ENCODE measurements at regions not wholly inside any gene's neighbourhood (a gene's known extent, or its start where the extent isn't known, plus 50 kb on each side); places are given as distances from the start of the nearest gene placed in this dataset.

DNA sequence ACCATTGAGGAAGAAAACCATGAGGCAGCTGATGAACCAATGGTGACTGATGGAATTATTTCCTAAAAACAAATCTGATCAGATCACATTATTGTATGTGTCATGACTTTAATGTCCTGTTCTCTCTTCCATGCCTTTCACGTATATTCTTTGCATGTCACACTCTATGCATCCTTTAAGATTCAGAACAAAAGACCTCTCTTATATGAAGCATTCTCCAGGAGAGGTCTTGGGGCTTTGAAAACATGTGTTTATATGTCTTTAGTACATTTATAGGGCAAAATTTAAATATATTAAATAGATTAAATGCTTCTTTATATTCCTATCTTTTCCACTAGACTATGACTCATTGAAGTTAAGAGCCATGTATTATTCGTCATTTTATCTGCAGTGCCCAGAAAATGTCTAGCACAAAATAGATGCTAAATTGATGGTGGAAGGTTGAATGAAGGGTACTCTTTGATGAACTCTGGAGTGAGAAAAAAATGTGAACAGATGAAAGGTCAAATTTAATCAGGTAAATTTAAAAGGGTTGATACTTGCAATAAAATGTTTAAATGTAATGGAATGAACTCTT lies 196.3 kb downstream of the PSAT1 start:
- Histone ChIP-seq H3K4me1 (replicated peaks in 1 of 4; ENCODE audit: control insufficient read depth in 3 of 4, insufficient read depth in 4 of 4, low read length in 3 of 4) (no peaks in the 10 kb centered on the region), H3K79me2 (ENCODE audit: control insufficient read depth in 1 of 2, insufficient read depth in 2 of 2, low read length in 2 of 2) (no peaks in the 10 kb centered on the region), H2BK15ac (ENCODE audit: low read length) (no peak overlapping the region), H2BK12ac (ENCODE audit: low read depth, low read length) (no peak overlapping the region), H2BK20ac (ENCODE audit: low read length) (no peak overlapping the region), H3K4ac (replicated peaks; ENCODE audit: insufficient read length, low read depth, low read length) (no peak overlapping the region), H3K79me1 (ENCODE audit: low read depth, low read length) (no peaks in the 10 kb centered on the region), H4K8ac (ENCODE audit: extremely low read depth, insufficient read depth, low read length) (no peak overlapping the region), H4K5ac (ENCODE audit: insufficient read length, low read depth, low read length) (no peak overlapping the region), H4K91ac (replicated peaks; ENCODE audit: insufficient read length, low read length) (no peak overlapping the region), H3K56ac (replicated peaks; ENCODE audit: insufficient read length, low read depth, low read length) (no peak overlapping the region), H3K27me3 (replicated peaks in 1 of 4; ENCODE audit: control insufficient read depth in 3 of 4, extremely low read depth in 1 of 4, insufficient read depth in 3 of 4, low read length in 3 of 4) (no peaks in the 10 kb centered on the region), H2AFZ (ENCODE audit: low read length) (no peak overlapping the region), H3K4me2 (ENCODE audit: insufficient read depth in 1 of 2, low read depth in 2 of 2, low read length in 2 of 2) (no peak overlapping the region), H3K9ac (replicated peaks in 1 of 4; ENCODE audit: extremely low read depth in 1 of 4, low read depth in 3 of 4, low read length in 3 of 4) (no peak overlapping the region), H3K18ac (ENCODE audit: extremely low read depth, low read length) (no peak overlapping the region), H3K36me3 (ENCODE audit: control insufficient read depth in 2 of 4, insufficient read depth in 4 of 4, low read length in 3 of 4) (no peaks in the 10 kb centered on the region), H2AK5ac (ENCODE audit: low read depth, low read length) (no peak overlapping the region), H2BK5ac (ENCODE audit: low read depth, low read length) (no peak overlapping the region), H4K20me1 (replicated peaks in 1 of 2; ENCODE audit: control insufficient read depth in 1 of 2, insufficient read depth in 2 of 2, low read length in 2 of 2) (no peaks in the 10 kb centered on the region), H3K4me3 (ENCODE audit: extremely low read depth in 1 of 4, insufficient read depth in 2 of 4, low read depth in 3 of 4, low read length in 4 of 4) (no peak overlapping the region), H2BK120ac (replicated peaks; ENCODE audit: low read depth, low read length) (no peak overlapping the region), H3K23me2 (ENCODE audit: low read depth, low read length) (no peaks in the 10 kb centered on the region), H3K27ac (ENCODE audit: low read depth, low read length) (no peak overlapping the region), H3K14ac (ENCODE audit: insufficient read length) (no peak overlapping the region), H3K9me3 (ENCODE audit: insufficient read depth in 2 of 2, low read depth in 1 of 2, low read length in 1 of 2) (no peaks in the 10 kb centered on the region), H3K23ac (ENCODE audit: insufficient read length) (no peak overlapping the region)
- 84% methylated on average over 2 of the region's 2 CpGs; no CpG with 5 or more reads in 1 of the 2 experiments for WGBS, 2 experiments (ENCODE audit: extremely low coverage in 1 of 2, insufficient coverage in 1 of 2, insufficient read length in 1 of 2, insufficient replicate concordance in 2 of 2, low coverage in 1 of 2, low lambda C conversion rate in 2 of 2, missing lambda C conversion rate in 1 of 2)
- DNase-seq (ENCODE audit: low read depth in 1 of 2, low spot score in 2 of 2) (no peak), FAIRE-seq (no peak)
- POLR2A ChIA-PET (ENCODE audit: partially characterized antibody): no interaction called here
- CTCF ChIA-PET (ENCODE audit: partially characterized antibody): no interaction called here
- TF ChIP-seq CHD2 (IDR thresholded peaks at IDR 0.05; ENCODE audit: low read length) (no peak), FOSL1 (IDR thresholded peaks at IDR 0.05; ENCODE audit: insufficient read depth, low read depth, low read length) (no peak), EP300 (IDR thresholded peaks at IDR 0.05; ENCODE audit: borderline replicate concordance in 1 of 2, low read depth in 2 of 2, low read length in 2 of 2) (no peak), ASH2L (IDR thresholded peaks at IDR 0.05; ENCODE audit: low read length) (no peak)
